OCI-LY7 (cell line): ENCODE measurements at regions not wholly inside any gene's neighbourhood (a gene's known extent, or its start where the extent isn't known, plus 50 kb on each side); places are given as distances from the start of the nearest gene placed in this dataset.

ENCODE experiments used
- BruUV-seq: library from RNA; stranded (reverse); fragments of 400-500 nt; replicated peaks from 2 replicates; lab custom pipeline; 2021; lab: Mats Ljungman, UMichigan
- CTCF ChIA-PET: fragments of 300-600 bp; sonication (Branson Sonifier 250); formaldehyde crosslinking; loops from one replicate; lab custom pipeline; 2022; ENCODE audit warnings: antibody characterized with exemption; ENCODE audit not compliant: unreplicated experiment; lab: Charles Lee
- POLR2A ChIA-PET: fragments of 300-600 bp; sonication (Branson Sonifier 250); formaldehyde crosslinking; loops from one replicate; lab custom pipeline; 2022; ENCODE audit warnings: antibody characterized with exemption; lab: Charles Lee
- DNase-seq: peaks from one replicate; pipeline ENCODE4 v3.0.0-alpha.2; 2015; ENCODE audit warnings: low spot score
- H2AFZ ChIP-seq: fragments of 200-600 bp; sonication (generic), shearing (Covaris generic); 2 replicates; pipeline ENCODE4 v1.6.1; 2014; ENCODE audit warnings: mild to moderate bottlenecking, antibody characterized with exemption, low read length, moderate library complexity
- H3K27ac ChIP-seq: fragments of 200-600 bp; sonication (generic); 2 replicates; pipeline ENCODE4 v1.5.1; 2014; ENCODE audit warnings: mixed run types, low read depth, mild to moderate bottlenecking, moderate library complexity, low read length, inconsistent platforms; ENCODE audit not compliant: poor library complexity, severe bottlenecking
- H3K36me3 ChIP-seq: fragments of 200-600 bp; sonication (generic); 2 replicates; pipeline ENCODE4 v1.6.1; 2014; ENCODE audit warnings: mild to moderate bottlenecking, antibody characterized with exemption, low read length, moderate library complexity, mixed read lengths; ENCODE audit not compliant: insufficient read depth
- H3K4me1 ChIP-seq: fragments of 200-600 bp; sonication (generic); 2 replicates; pipeline ENCODE4 v1.5.1; 2014; ENCODE audit warnings: mild to moderate bottlenecking, low read length; ENCODE audit not compliant: insufficient read depth, poor library complexity, severe bottlenecking
- H3K4me2 ChIP-seq: fragments of 200-600 bp; sonication (generic); 2 replicates; pipeline ENCODE4 v1.6.1; 2014; ENCODE audit warnings: mild to moderate bottlenecking, low read length
- H3K4me3 ChIP-seq: fragments of 200-600 bp; sonication (generic); 2 replicates; pipeline ENCODE4 v1.5.1; 2014; ENCODE audit warnings: mild to moderate bottlenecking, low read depth, low read length; ENCODE audit not compliant: poor library complexity, severe bottlenecking
- H3K79me2 ChIP-seq: fragments of 200-600 bp; sonication (generic); 2 replicates; pipeline ENCODE4 v1.6.1; 2016; ENCODE audit warnings: low read depth, mild to moderate bottlenecking, low read length, moderate library complexity, mixed read lengths; ENCODE audit not compliant: insufficient read depth
- H3K9me2 ChIP-seq: fragments of 200-600 bp; sonication (generic); 2 replicates; pipeline ENCODE4 v1.6.1; 2016; ENCODE audit warnings: mild to moderate bottlenecking, low read length, mixed read lengths; ENCODE audit not compliant: insufficient read depth
- H3K9me3 ChIP-seq: fragments of 200-600 bp; sonication (generic); 2 replicates; pipeline ENCODE4 v1.6.1; 2014; ENCODE audit warnings: mild to moderate bottlenecking, mixed run types, low read length, mixed read lengths
- H4K20me1 ChIP-seq: fragments of 200-600 bp; sonication (generic); 2 replicates; pipeline ENCODE4 v1.6.1; 2014; ENCODE audit warnings: mild to moderate bottlenecking, antibody characterized with exemption, low read length, moderate library complexity, mixed read lengths; ENCODE audit not compliant: insufficient read depth
- EZH2phosphoT487 ChIP-seq: fragments of 200-600 bp; sonication (generic); IDR thresholded peaks from 2 replicates; pipeline ENCODE4 v1.6.1; 2018; ENCODE audit warnings: low read depth, borderline replicate concordance, mild to moderate bottlenecking, mixed run types, antibody characterized with exemption, low read length, moderate library complexity, mixed read lengths
- intact Hi-C: fragments of 100-400 bp; cut with micrococcal nuclease; formaldehyde crosslinking; loops from one replicate; pipeline ENCODE4 v1.10.0; 2022; ENCODE audit not compliant: unreplicated experiment
- TF ChIP-seq, protein P1 (sequence below): fragments of 200-600 bp; sonication (generic); conservative IDR thresholded peaks from 2 replicates; pipeline ENCODE4 v1.5.1; 2014; ENCODE audit warnings: mild to moderate bottlenecking, antibody characterized with exemption, low read length, moderate library complexity, mixed read lengths

DNA sequence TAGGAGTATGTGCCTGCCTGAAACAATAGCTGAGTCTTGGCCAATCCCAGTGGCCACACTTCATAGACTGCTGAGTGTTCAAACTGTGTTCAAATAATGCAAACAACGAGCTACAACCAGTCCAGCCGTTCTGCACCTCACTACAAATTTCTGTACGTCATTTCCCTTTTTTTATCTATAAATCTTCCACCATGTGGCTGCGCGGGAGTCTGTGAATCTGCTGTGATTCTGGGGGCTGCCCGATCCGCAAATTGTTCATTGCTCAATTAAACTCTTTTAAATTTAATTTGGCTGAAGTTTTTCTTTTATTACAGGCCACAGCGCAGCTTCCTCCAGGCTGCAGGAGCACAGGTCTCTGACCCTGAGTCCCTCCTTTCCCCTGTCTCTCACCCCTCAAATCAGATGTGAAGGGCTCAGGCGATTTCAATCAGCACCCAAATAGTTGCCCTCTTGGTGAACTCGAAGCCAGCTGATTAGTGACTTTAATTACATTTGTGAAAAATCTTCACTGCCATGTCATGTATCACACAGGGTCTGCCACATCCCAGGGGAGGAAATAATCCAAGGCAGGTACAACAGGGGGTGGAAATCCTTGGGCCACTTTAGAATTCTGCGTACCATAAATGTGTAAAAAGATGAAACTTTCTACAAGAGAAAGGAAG is 145.6 kb downstream of the NDUFA10 start:
- no peak overlapping the region for H3K4me3 ChIP-seq
- peaks cover 10% of the 10 kb centered on the region for H3K4me1 ChIP-seq
- CTCF ChIA-PET = interaction anchor here (0.6 kb wide), 1 partner anchor 20 kb away, joined by 3 read pairs; no protein-coding TSS in a partner anchor
- no peaks in the 10 kb centered on the region for H4K20me1 ChIP-seq
- H3K9me2 ChIP-seq = no peaks in the 10 kb centered on the region
- no peak overlapping the region for H3K27ac ChIP-seq
- POLR2A ChIA-PET = interaction anchor here (0.7 kb wide), 1 partner anchor 538 kb away, joined by 7 read pairs; no protein-coding TSS in a partner anchor
- H3K79me2 ChIP-seq = no peaks in the 10 kb centered on the region
- no peaks in the 10 kb centered on the region for H3K36me3 ChIP-seq
- DNase-seq = no peak
- no peak overlapping the region for H2AFZ ChIP-seq
- H3K4me2 ChIP-seq = no peak overlapping the region
- no peak for TF ChIP-seq EZH2phosphoT487
- TF ChIP-seq, protein P1, sequence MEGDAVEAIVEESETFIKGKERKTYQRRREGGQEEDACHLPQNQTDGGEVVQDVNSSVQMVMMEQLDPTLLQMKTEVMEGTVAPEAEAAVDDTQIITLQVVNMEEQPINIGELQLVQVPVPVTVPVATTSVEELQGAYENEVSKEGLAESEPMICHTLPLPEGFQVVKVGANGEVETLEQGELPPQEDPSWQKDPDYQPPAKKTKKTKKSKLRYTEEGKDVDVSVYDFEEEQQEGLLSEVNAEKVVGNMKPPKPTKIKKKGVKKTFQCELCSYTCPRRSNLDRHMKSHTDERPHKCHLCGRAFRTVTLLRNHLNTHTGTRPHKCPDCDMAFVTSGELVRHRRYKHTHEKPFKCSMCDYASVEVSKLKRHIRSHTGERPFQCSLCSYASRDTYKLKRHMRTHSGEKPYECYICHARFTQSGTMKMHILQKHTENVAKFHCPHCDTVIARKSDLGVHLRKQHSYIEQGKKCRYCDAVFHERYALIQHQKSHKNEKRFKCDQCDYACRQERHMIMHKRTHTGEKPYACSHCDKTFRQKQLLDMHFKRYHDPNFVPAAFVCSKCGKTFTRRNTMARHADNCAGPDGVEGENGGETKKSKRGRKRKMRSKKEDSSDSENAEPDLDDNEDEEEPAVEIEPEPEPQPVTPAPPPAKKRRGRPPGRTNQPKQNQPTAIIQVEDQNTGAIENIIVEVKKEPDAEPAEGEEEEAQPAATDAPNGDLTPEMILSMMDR = no peak
- no TSS peak for BruUV-seq
- peaks cover under 1% of the 10 kb centered on the region; the same call in 1 of the 2 replicates for H3K9me3 ChIP-seq
- intact Hi-C loops = loop anchor here (10.0 kb wide), 1 partner anchor 845 kb away; no protein-coding TSS in a partner anchor

DNA sequence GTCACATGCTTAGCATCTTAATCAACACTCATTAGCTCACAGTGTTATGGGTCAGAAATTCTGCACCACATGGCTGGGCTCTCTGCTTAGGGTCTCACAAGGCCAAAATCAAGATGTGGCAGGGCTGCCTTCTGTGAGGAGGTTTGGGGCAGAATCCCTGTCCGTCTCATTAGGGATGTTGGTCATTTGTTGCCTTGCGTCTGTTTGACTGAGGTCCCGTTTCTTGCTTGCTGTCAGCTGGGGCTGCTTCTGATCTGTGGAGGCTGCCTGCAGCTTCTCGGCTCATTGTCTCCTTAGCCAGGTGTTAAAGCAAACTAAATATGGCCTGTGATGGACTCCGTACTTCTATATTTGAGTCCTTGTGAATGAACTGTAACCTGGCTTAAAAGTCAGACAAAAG is 146.5 kb downstream of the NDUFA10 start:
- ChIA-PET POLR2A (interaction anchor here (1.5 kb wide), 1 partner anchor 31 kb away, joined by 5 read pairs; no protein-coding TSS in a partner anchor), CTCF (interaction anchor here (0.5 kb wide), 1 partner anchor 99 kb away, joined by 5 read pairs; no protein-coding TSS in a partner anchor)
- peak overlapping the region; percentile 36 for H3K4me2 ChIP-seq
- no peak overlapping the region for H3K4me3 ChIP-seq
- H3K27ac ChIP-seq = no peak overlapping the region
- H3K4me1 ChIP-seq = peaks cover 10% of the 10 kb centered on the region
- no peaks in the 10 kb centered on the region for H4K20me1 ChIP-seq
- intact Hi-C loops = no loop called here
- TF ChIP-seq, protein P1 = no peak
- TF ChIP-seq EZH2phosphoT487 = no peak
- peak overlapping the region; percentile 57; the same call in 1 of the 2 replicates for H2AFZ ChIP-seq
- H3K36me3 ChIP-seq = no peaks in the 10 kb centered on the region
- no peaks in the 10 kb centered on the region for H3K79me2 ChIP-seq
- DNase-seq = peak; percentile 9
- no peaks in the 10 kb centered on the region for H3K9me2 ChIP-seq
- no TSS peak for BruUV-seq
- no peaks in the 10 kb centered on the region for H3K9me3 ChIP-seq

DNA sequence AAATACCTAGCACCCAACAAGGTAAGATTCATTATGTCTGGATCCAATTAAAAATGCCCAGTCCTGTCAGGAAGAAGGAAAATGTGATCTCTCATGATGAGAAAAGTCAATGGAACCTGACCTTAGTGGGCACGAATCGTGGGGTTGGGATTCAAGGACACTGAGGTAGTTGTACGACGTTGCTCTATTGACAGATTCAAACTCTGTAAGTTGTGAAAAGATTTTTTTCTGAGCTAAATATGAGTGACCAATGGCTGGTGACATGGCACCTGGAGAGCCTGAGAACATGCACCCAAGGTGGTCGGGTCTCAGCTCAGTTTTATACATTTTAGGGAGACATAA is 148.2 kb downstream of the NDUFA10 start:
- Histone ChIP-seq H3K4me2 (no peak overlapping the region), H3K4me1 (peaks cover 10% of the 10 kb centered on the region), H3K4me3 (no peak overlapping the region), H3K27ac (no peak overlapping the region), H2AFZ (no peak overlapping the region), H4K20me1 (no peaks in the 10 kb centered on the region), H3K36me3 (no peaks in the 10 kb centered on the region), H3K9me3 (no peaks in the 10 kb centered on the region), H3K79me2 (no peaks in the 10 kb centered on the region), H3K9me2 (no peaks in the 10 kb centered on the region)
- POLR2A ChIA-PET = interaction anchor here (0.5 to 0.7 kb wide), 2 partner anchors 36 to 291 kb away, joined by 3 read pairs; no protein-coding TSS in a partner anchor
- DNase-seq = no peak
- no peak for TF ChIP-seq EZH2phosphoT487
- TF ChIP-seq, protein P1 = no peak
- BruUV-seq = no TSS peak
- CTCF ChIA-PET = no interaction called here
- intact Hi-C loops = no loop called here
